ENCODE measurements at regions not wholly inside any gene's neighbourhood (a gene's known extent, or its start where the extent isn't known, plus 50 kb on each side); places are given as distances from the start of the nearest gene placed in this dataset.

- DNase-seq (ENCODE audit: low spot score) (no peak), FAIRE-seq (no peak), ATAC-seq (no peak)
- H2AFZ ChIP-seq (ENCODE audit: low read length) = no peak overlapping the region
- no peaks in the 10 kb centered on the region for H3K4me1 ChIP-seq (ENCODE audit: insufficient read depth, low read length)
- peaks cover 0 to 4% of the 10 kb centered on the region in 2 experiments; a peak in 1 of 5 replicates for H3K27me3 ChIP-seq (ENCODE audit: control insufficient read depth in 1 of 2, insufficient read depth in 2 of 2, low read length in 2 of 2)
- no peaks in the 10 kb centered on the region for H4K20me1 ChIP-seq (ENCODE audit: insufficient read depth, low read length)
- H3K79me2 ChIP-seq (ENCODE audit: insufficient read depth, low read length) = no peaks in the 10 kb centered on the region
- H3K4me3 ChIP-seq (replicated peaks in 1 of 3; ENCODE audit: insufficient read depth in 1 of 3, low read depth in 2 of 3, low read length in 3 of 3) = no peak overlapping the region
- WGBS (ENCODE audit: low lambda C conversion rate) = 3% methylated on average over 3 of the region's 3 CpGs
- in situ Hi-C loops (cut with HindIII; ENCODE audit: extremely low pct_ligation_motif_present, low pct_unique_long_range_greater_than_20kb) (no loop called here), intact Hi-C loops (cut with micrococcal nuclease; ENCODE audit: unreplicated experiment) (no loop called here)
- H3K36me3 ChIP-seq (replicated peaks in 1 of 2; ENCODE audit: control insufficient read depth in 1 of 2, insufficient read depth in 2 of 2, low read length in 2 of 2) = no peaks in the 10 kb centered on the region
- no peak overlapping the region for H3K27ac ChIP-seq (ENCODE audit: extremely low read length, insufficient read depth, low read length)
- ChIA-PET POLR2A (no interaction called here), CTCF (ENCODE audit: low intra/inter-chr PET ratio, low total read pairs) (no interaction called here)
- H3K4me2 ChIP-seq (ENCODE audit: low read depth, low read length) = no peak overlapping the region
- TF ChIP-seq PHF5A (CRISPR knock-in tag; IDR thresholded peaks at IDR 0.05; ENCODE audit: low read depth, unreplicated experiment) = no peak
- no peak for TF ChIP-seq ZNF326 (CRISPR knock-in tag; IDR thresholded peaks at IDR 0.05; ENCODE audit: borderline replicate concordance)
- TF ChIP-seq ZNF549 (CRISPR knock-in tag; IDR thresholded peaks at IDR 0.05) = no peak
- TF ChIP-seq TP53 (CRISPR knock-in tag; conservative IDR thresholded peaks at IDR 0.05) = no peak
- TF ChIP-seq ZNF850 (CRISPR knock-in tag; conservative IDR thresholded peaks at IDR 0.05) = no peak
- no peak for TF ChIP-seq ZNF329 (CRISPR knock-in tag; IDR thresholded peaks at IDR 0.05; ENCODE audit: low read depth)
- TF ChIP-seq ZBTB37 (CRISPR knock-in tag; IDR thresholded peaks at IDR 0.05) = no peak
- no peak for TF ChIP-seq ZNF556 (CRISPR knock-in tag; IDR thresholded peaks at IDR 0.05; ENCODE audit: borderline replicate concordance)
- no peak for TF ChIP-seq PBX2 (CRISPR knock-in tag; IDR thresholded peaks at IDR 0.05)
- no peak for TF ChIP-seq ZNF282 (IDR thresholded peaks at IDR 0.05; ENCODE audit: partially characterized antibody)
- TF ChIP-seq ZNF136 (CRISPR knock-in tag; IDR thresholded peaks at IDR 0.05; ENCODE audit: low read depth) = no peak
- no TSS peak for BruUV-seq (replicated peaks)
- no peaks in the 10 kb centered on the region for H3K9me3 ChIP-seq (ENCODE audit: low read length)
- no peak overlapping the region for H3K9ac ChIP-seq (ENCODE audit: insufficient read depth, low read depth, low read length)
Observed at GRCh38 chr16:77650761-77651160, 71.6 kb upstream of the NUDT7 start.

All from HepG2 (cell line).